ENCODE measurements at regions not wholly inside any gene's neighbourhood (a gene's known extent, or its start where the extent isn't known, plus 50 kb on each side); places are given as distances from the start of the nearest gene placed in this dataset.

GRCh38 chr10:81806842-81807241, 68.2 kb upstream of the NRG3 start:
- no peak overlapping the region for H3K4me3 ChIP-seq
- H3K27ac ChIP-seq, result no peak overlapping the region

GRCh38 chr10:81814842-81815241, 60.2 kb upstream of the NRG3 start:
- no peak overlapping the region for H3K4me3 ChIP-seq
- no peak overlapping the region for H3K27ac ChIP-seq

- H3K27ac ChIP-seq, result no peak overlapping the region
- H3K4me3 ChIP-seq, result no peak overlapping the region
Measured at GRCh38 chr10:81817596-81818170, 57.3 kb upstream of the NRG3 start.

GRCh38 chr10:81820418-81820817, 54.6 kb upstream of the NRG3 start:
- H3K27ac ChIP-seq, result no peak overlapping the region
- no peak overlapping the region for H3K4me3 ChIP-seq

Data from skin epidermis (tissue), 12 donors.